HepG2 (cell line): ENCODE measurements at regions not wholly inside any gene's neighbourhood (a gene's known extent, or its start where the extent isn't known, plus 50 kb on each side); places are given as distances from the start of the nearest gene placed in this dataset.

Source experiments
- ATAC-seq: fragments of 200-7000 bp; cut with Tn5 transposase; 3 replicates; pipeline ENCODE4 v1.9.1; 2020; ENCODE audit warnings: mild to moderate bottlenecking, moderate library complexity
- BruUV-seq: library from RNA; stranded (reverse); fragments of 400-500 nt; replicated peaks from 2 replicates; lab custom pipeline; 2021; lab: Mats Ljungman, UMichigan
- CTCF ChIA-PET: fragments of 300-600 bp; formaldehyde crosslinking; extraction: SDS; loops from one replicate; lab custom pipeline; 2021; ENCODE audit warnings: low total read pairs, inconsistent platforms, low intra/inter-chr PET ratio; lab: Yijun Ruan, JAX
- POLR2A ChIA-PET: fragments of 350-600 bp; sonication (Branson Sonifier 250); formaldehyde crosslinking; loops from one replicate; lab custom pipeline; 2020; ENCODE audit warnings: antibody characterized with exemption, inconsistent platforms; lab: Yijun Ruan, JAX
- DNase-seq: peaks from one replicate; pipeline ENCODE4 v3.0.0-alpha.2; 2015; ENCODE audit warnings: low spot score
- FAIRE-seq: peaks from 3 replicates; lab custom pipeline; 2011; peaks lifted over from hg19 to GRCh38; lab: Jason Lieb, UNC
- H2AFZ ChIP-seq: one replicate; pipeline ENCODE4 v1.6.1; 2011; ENCODE audit warnings: low read length, inconsistent platforms
- H3K27ac ChIP-seq: fragments of 300-600 bp; 3 replicates; pipeline ENCODE4 v1.8.0; 2011; ENCODE audit warnings: mixed run types, mild to moderate bottlenecking, mixed read lengths, low read length, inconsistent platforms; ENCODE audit not compliant: insufficient read depth; ENCODE audit errors: extremely low read length
- H3K27me3 ChIP-seq, 2 experiments: fragments of 200-600 bp in 1 of 2; 2 replicates in 1 of 2; 3 replicates in 1 of 2; pipeline versions ENCODE4 v1.6.0 to v1.8.0; 2011; ENCODE audit warnings: low read length in 2 of 2, mild to moderate bottlenecking in 2 of 2, moderate library complexity in 2 of 2, inconsistent platforms in 1 of 2; ENCODE audit not compliant: insufficient read depth in 2 of 2, control insufficient read depth in 1 of 2
- H3K36me3 ChIP-seq, 2 experiments: fragments of 200-600 bp in 1 of 2; replicated peaks in 1 of 2; 2 replicates in 1 of 2; 3 replicates in 1 of 2; pipeline versions ENCODE4 v1.5.1 to v1.8.0; 2011; ENCODE audit warnings: low read length in 2 of 2, inconsistent platforms in 1 of 2; ENCODE audit not compliant: insufficient read depth in 2 of 2, control insufficient read depth in 1 of 2
- H3K4me1 ChIP-seq: 2 replicates; pipeline ENCODE4 v1.5.1; 2012; ENCODE audit warnings: low read length, inconsistent platforms; ENCODE audit not compliant: insufficient read depth
- H3K4me2 ChIP-seq: 2 replicates; pipeline ENCODE4 v1.6.0; 2011; ENCODE audit warnings: low read depth, low read length, inconsistent platforms
- H3K4me3 ChIP-seq, 3 experiments: fragments of 200-600 bp in 1 of 3; sonication (generic), shearing (Covaris generic) in 1 of 3; replicated peaks in 1 of 3; 2 replicates each; pipeline ENCODE4 v1.5.1; 2011 to 2016; ENCODE audit warnings: low read length in 3 of 3, inconsistent platforms in 2 of 3, low read depth in 2 of 3, mild to moderate bottlenecking in 2 of 3, control low read depth in 1 of 3, mixed read lengths in 1 of 3; ENCODE audit not compliant: insufficient read depth in 1 of 3
- H3K79me2 ChIP-seq: one replicate; pipeline ENCODE4 v1.6.1; 2011; ENCODE audit warnings: low read length, inconsistent platforms; ENCODE audit not compliant: insufficient read depth
- H3K9ac ChIP-seq: 2 replicates; pipeline ENCODE4 v1.6.0; 2011; ENCODE audit warnings: mild to moderate bottlenecking, low read depth, low read length, inconsistent platforms; ENCODE audit not compliant: insufficient read depth
- H3K9me3 ChIP-seq: 2 replicates; pipeline ENCODE4 v1.5.1; 2012; ENCODE audit warnings: mild to moderate bottlenecking, low read length
- H4K20me1 ChIP-seq: 2 replicates; pipeline ENCODE4 v1.6.0; 2011; ENCODE audit warnings: inconsistent platforms, mild to moderate bottlenecking, low read length, moderate library complexity; ENCODE audit not compliant: insufficient read depth
- KLF11 ChIP-seq: IDR thresholded peaks from 2 replicates; pipeline ENCODE4 v1.6.1; 2016; ENCODE audit warnings: missing compliant biosample characterization
- NCOR1 ChIP-seq: fragments of 200-600 bp; sonication (generic); IDR thresholded peaks from 2 replicates; pipeline ENCODE4 v1.7.0; 2017; ENCODE audit warnings: antibody characterized with exemption, low read length, borderline replicate concordance
- THAP11 ChIP-seq: IDR thresholded peaks from 2 replicates; pipeline ENCODE4 v1.6.1; 2016; ENCODE audit warnings: missing biosample characterization, missing genetic modification reagents
- ZNF646 ChIP-seq: sonication (generic); formaldehyde crosslinking; IDR thresholded peaks from 2 replicates; pipeline ENCODE4 v1.9.0; 2021; ENCODE audit warnings: mild to moderate bottlenecking, missing genetic modification reagents
- ZNF770 ChIP-seq: sonication (generic); formaldehyde crosslinking; IDR thresholded peaks from 2 replicates; pipeline ENCODE4 v1.5.0; 2020; ENCODE audit warnings: mild to moderate bottlenecking, missing genetic modification reagents
- WGBS: methylation state at CpG from one replicate; pipeline ENCODE4 v1.1.6; 2017; ENCODE audit warnings: low lambda C conversion rate; 5-methylcytosine and 5-hydroxymethylcytosine counted together
- in situ Hi-C: cut with HindIII; loops from 2 replicates; pipeline ENCODE4 v1.10.0; 2017; ENCODE audit warnings: low pct_unique_long_range_greater_than_20kb; ENCODE audit not compliant: extremely low pct_ligation_motif_present
- intact Hi-C: fragments of 100-400 bp; cut with micrococcal nuclease; formaldehyde crosslinking; loops from one replicate; pipeline ENCODE4 v1.10.0; 2022; ENCODE audit not compliant: unreplicated experiment

GRCh38 chr4:189785257-189785656, 155.4 kb upstream of the FRG1 start:
- Histone ChIP-seq H3K27me3 (peaks cover 0 to 15% of the 10 kb centered on the region in 2 experiments; a peak in 1 of 5 replicates), H3K36me3 (no peaks in the 10 kb centered on the region), H3K79me2 (no peaks in the 10 kb centered on the region), H3K9me3 (no peaks in the 10 kb centered on the region), H3K4me2 (no peak overlapping the region), H3K4me3 (no peak overlapping the region), H3K27ac (no peak overlapping the region), H3K4me1 (no peaks in the 10 kb centered on the region), H3K9ac (no peak overlapping the region), H4K20me1 (no peaks in the 10 kb centered on the region), H2AFZ (no peak overlapping the region)
- in situ Hi-C loops: no loop called here
- no peak for DNase-seq
- TF ChIP-seq KLF11: no peak
- TF ChIP-seq NCOR1: no peak
- no peak for TF ChIP-seq ZNF646 (CRISPR knock-in tag)
- TF ChIP-seq ZNF770 (CRISPR knock-in tag): no peak
- TF ChIP-seq THAP11: 0 out of 2 replicates have a peak, but pooled peaks have one; percentile 21
- ATAC-seq: no peak
- POLR2A ChIA-PET: interaction anchor here (1.2 kb wide), 1 partner anchor 9 kb away, joined by 3 read pairs; no protein-coding TSS in a partner anchor
- no TSS peak for BruUV-seq
- no peak for FAIRE-seq
- 0% methylated on average over 5 of the region's 5 CpGs for WGBS
- CTCF ChIA-PET: no interaction called here
- intact Hi-C loops: no loop called here
